ENCODE measurements at regions not wholly inside any gene's neighbourhood (a gene's known extent, or its start where the extent isn't known, plus 50 kb on each side); places are given as distances from the start of the nearest gene placed in this dataset.

DNA sequence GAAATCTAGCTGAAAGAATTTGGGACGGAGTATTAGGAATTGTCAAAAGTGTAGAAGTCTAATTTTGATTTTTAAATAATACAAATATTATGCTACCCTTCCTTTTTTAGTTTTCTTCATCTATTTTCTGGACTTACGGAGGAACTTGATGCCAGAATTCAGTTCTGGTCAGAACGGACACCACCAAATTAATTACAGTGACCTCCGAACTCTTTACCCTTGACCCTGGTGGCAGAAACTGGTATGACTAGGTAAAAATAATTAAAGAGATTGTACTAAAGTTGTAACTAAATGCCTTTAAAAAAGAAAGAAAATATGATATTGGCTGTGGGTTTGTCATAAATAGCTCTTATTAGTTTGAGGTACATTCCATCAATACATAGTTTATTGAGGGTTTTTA, 751.1 kb upstream of the MAP3K7 start:
- Histone ChIP-seq H3K36me3 (no peaks in the 10 kb centered on the region), H3K4me1 (no peaks in the 10 kb centered on the region), H3K27me3 (no peaks in the 10 kb centered on the region), H3K9me3 (no peaks in the 10 kb centered on the region), H3K27ac (no peak overlapping the region), H3K4me3 (no peak overlapping the region)
- intact Hi-C loops (cut with DNase I) = no loop called here
- DNase-seq (no peak), ATAC-seq (no peak), FAIRE-seq (no peak)
- peak in 1 of 4 donors; percentile 10 for TF ChIP-seq CTCF (IDR thresholded peaks at IDR 0.05)
- 62 to 75% methylated on average over 4 of the region's 4 CpGs for WGBS, 2 donors

- no peaks in the 10 kb centered on the region for H3K27me3 ChIP-seq
- FAIRE-seq (no peak), ATAC-seq (no peak), DNase-seq (no peak)
- intact Hi-C loops (cut with DNase I) = no loop called here
- H3K4me3 ChIP-seq = no peak overlapping the region
- H3K27ac ChIP-seq = no peak overlapping the region
- no peaks in the 10 kb centered on the region for H3K36me3 ChIP-seq
- WGBS, 2 donors = 65 to 66% methylated on average over 1 of the region's 1 CpG
- no peaks in the 10 kb centered on the region for H3K9me3 ChIP-seq
- no peak for TF ChIP-seq CTCF (IDR thresholded peaks at IDR 0.05)
- H3K4me1 ChIP-seq = no peaks in the 10 kb centered on the region
Observed at GRCh38 chr6:91330896-91331295, 744.0 kb upstream of the MAP3K7 start.

DNA sequence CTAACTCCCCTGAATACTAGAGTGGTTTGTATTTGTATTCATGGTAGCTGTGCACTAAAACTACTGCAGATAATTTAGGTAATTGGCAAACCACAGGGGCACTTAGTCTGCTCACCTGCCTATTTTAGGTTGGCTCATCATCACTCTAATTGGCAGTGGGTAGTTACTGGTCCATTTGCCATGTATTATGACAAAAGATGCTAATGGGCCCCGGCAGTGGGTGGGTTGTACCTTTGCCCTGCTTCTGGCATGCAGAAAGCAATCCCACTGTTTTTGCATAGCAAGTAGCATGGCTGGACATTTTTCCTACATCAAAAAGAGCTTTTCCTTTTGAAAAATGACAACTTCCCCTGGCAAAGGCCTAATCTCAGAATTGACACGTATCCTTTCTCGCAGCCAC, 741.4 kb upstream of the MAP3K7 start:
- no peak for TF ChIP-seq CTCF (IDR thresholded peaks at IDR 0.05)
- 77 to 82% methylated on average over 3 of the region's 3 CpGs for WGBS, 2 donors

GRCh38 chr6:91324711-91325110, 737.8 kb upstream of the MAP3K7 start:
- DNase-seq (no peak), ATAC-seq (no peak), FAIRE-seq (no peak)
- 53 to 62% methylated on average over 2 of the region's 2 CpGs for WGBS, 2 donors
- Histone ChIP-seq H3K27me3 (no peaks in the 10 kb centered on the region), H3K4me1 (no peaks in the 10 kb centered on the region), H3K4me3 (no peak overlapping the region), H3K36me3 (no peaks in the 10 kb centered on the region), H3K9me3 (peaks cover 0 to 3% (median 0%) of the 10 kb centered on the region in 4 donors), H3K27ac (no peak overlapping the region)
- intact Hi-C loops (cut with DNase I) = no loop called here
- no peak for TF ChIP-seq CTCF (IDR thresholded peaks at IDR 0.05)

More for the DNA sequence above, 741.4 kb upstream of the MAP3K7 start:
- intact Hi-C loops (cut with DNase I) = no loop called here
- Histone ChIP-seq H3K27me3 (no peaks in the 10 kb centered on the region), H3K27ac (no peak overlapping the region), H3K4me1 (no peaks in the 10 kb centered on the region), H3K36me3 (no peaks in the 10 kb centered on the region), H3K4me3 (no peak overlapping the region), H3K9me3 (peaks cover 0 to 3% (median 0%) of the 10 kb centered on the region in 4 donors)
- DNase-seq (no peak), ATAC-seq (no peak), FAIRE-seq (no peak)

DNA sequence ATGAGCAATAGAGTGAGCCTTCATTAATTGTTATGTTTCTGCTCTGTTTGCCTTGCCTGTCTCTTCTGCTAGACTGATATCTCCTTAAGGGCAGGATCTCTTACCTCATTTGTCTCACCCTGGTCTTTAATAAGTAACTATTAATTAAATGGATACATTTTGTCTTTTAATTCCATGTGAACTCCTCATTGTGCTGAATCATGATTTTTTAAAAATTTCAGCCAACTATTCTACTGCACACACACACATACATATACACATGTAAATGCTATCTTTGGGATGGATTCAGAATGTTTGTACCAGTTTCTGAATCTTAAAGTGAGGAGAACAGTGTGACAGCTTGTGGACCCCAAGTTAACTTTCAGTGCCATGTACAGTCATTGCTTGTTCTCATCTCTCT, 731.1 kb upstream of the MAP3K7 start:
- no peak for TF ChIP-seq CTCF (IDR thresholded peaks at IDR 0.05)
- Histone ChIP-seq H3K36me3 (no peaks in the 10 kb centered on the region), H3K4me1 (no peaks in the 10 kb centered on the region), H3K27me3 (no peaks in the 10 kb centered on the region), H3K9me3 (no peaks in the 10 kb centered on the region), H3K4me3 (no peak overlapping the region), H3K27ac (no peak overlapping the region)
- DNase-seq = no peak
- FAIRE-seq = no peak
- intact Hi-C loops (cut with DNase I) = no loop called here
- no peak for ATAC-seq
